ENCODE measurements at regions not wholly inside any gene's neighbourhood (a gene's known extent, or its start where the extent isn't known, plus 50 kb on each side); places are given as distances from the start of the nearest gene placed in this dataset.

DNA sequence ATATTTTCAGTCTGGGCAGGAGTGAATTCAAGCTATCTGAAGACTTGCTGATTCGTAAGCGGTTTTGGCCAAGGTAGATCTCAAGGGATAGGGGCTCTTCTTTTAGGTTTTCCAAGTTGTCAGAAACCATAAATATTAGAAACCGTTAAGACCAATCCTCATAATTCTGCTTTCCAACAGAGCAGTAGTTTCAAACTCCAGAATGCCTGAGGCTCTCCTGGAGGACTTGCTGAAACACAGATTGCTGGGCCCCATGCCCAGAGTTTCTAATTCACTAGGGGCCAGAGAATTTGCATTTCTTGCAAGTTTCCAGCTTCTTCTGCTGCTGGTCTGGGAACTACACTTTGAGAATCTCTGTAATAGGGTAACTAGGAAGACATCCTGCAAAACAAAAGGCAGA lies 1855.7 kb upstream of the CELF4 start:
- TF ChIP-seq, protein P1, sequence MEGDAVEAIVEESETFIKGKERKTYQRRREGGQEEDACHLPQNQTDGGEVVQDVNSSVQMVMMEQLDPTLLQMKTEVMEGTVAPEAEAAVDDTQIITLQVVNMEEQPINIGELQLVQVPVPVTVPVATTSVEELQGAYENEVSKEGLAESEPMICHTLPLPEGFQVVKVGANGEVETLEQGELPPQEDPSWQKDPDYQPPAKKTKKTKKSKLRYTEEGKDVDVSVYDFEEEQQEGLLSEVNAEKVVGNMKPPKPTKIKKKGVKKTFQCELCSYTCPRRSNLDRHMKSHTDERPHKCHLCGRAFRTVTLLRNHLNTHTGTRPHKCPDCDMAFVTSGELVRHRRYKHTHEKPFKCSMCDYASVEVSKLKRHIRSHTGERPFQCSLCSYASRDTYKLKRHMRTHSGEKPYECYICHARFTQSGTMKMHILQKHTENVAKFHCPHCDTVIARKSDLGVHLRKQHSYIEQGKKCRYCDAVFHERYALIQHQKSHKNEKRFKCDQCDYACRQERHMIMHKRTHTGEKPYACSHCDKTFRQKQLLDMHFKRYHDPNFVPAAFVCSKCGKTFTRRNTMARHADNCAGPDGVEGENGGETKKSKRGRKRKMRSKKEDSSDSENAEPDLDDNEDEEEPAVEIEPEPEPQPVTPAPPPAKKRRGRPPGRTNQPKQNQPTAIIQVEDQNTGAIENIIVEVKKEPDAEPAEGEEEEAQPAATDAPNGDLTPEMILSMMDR (IDR thresholded peaks at IDR 0.05): no peak
- no peak for TF ChIP-seq POLR2A (IDR thresholded peaks at IDR 0.05)
